ENCODE measurements at regions not wholly inside any gene's neighbourhood (a gene's known extent, or its start where the extent isn't known, plus 50 kb on each side); places are given as distances from the start of the nearest gene placed in this dataset.

- Histone ChIP-seq H3K4me1 (ENCODE audit: insufficient read depth, low read length, poor library complexity, severe bottlenecking) (peaks cover 17% of the 10 kb centered on the region), H3K9me2 (replicated peaks; ENCODE audit: low read depth, low read length) (no peaks in the 10 kb centered on the region), H4K20me1 (ENCODE audit: insufficient read depth, low read length, poor library complexity, severe bottlenecking) (no peaks in the 10 kb centered on the region), H3K4me2 (ENCODE audit: low read depth, low read length, poor library complexity, severe bottlenecking) (no peak overlapping the region), H3F3A (ENCODE audit: low read depth) (no peaks in the 10 kb centered on the region), H3K36me3 (ENCODE audit: insufficient read depth, low read length) (no peaks in the 10 kb centered on the region), H3K4me3 (ENCODE audit: low read length, poor library complexity, severe bottlenecking) (no peak overlapping the region), H2AFZ (ENCODE audit: low read length) (no peak overlapping the region), H3K9ac (ENCODE audit: low read depth, low read length, poor library complexity, severe bottlenecking) (no peak overlapping the region), H3K27me3 (ENCODE audit: insufficient read depth, low read length, poor library complexity, severe bottlenecking) (no peaks in the 10 kb centered on the region), H3K79me2 (ENCODE audit: insufficient read depth, low read length) (no peaks in the 10 kb centered on the region), H3K9me3 (ENCODE audit: insufficient read depth, low read depth, low read length) (no peaks in the 10 kb centered on the region)
- TF ChIP-seq EZH2phosphoT487 (IDR thresholded peaks at IDR 0.05; ENCODE audit: borderline replicate concordance) (no peak), CTCF (conservative IDR thresholded peaks at IDR 0.05; ENCODE audit: low read length) (no peak)
These were observed 59.0 kb upstream of the MINAR1 start for GRCh38 chr15:79373113-79373512.

- no peak overlapping the region for H3K9ac ChIP-seq (ENCODE audit: low read depth, low read length, poor library complexity, severe bottlenecking)
- no peaks in the 10 kb centered on the region for H3K79me2 ChIP-seq (ENCODE audit: insufficient read depth, low read length)
- H3K4me1 ChIP-seq (ENCODE audit: insufficient read depth, low read length, poor library complexity, severe bottlenecking) = peaks cover 17% of the 10 kb centered on the region
- H2AFZ ChIP-seq (ENCODE audit: low read length) = no peak overlapping the region
- H3K9me2 ChIP-seq (replicated peaks; ENCODE audit: low read depth, low read length) = no peaks in the 10 kb centered on the region
- H3F3A ChIP-seq (ENCODE audit: low read depth) = no peaks in the 10 kb centered on the region
- H3K9me3 ChIP-seq (ENCODE audit: insufficient read depth, low read depth, low read length) = no peaks in the 10 kb centered on the region
- TF ChIP-seq CTCF (conservative IDR thresholded peaks at IDR 0.05; ENCODE audit: low read length) (no peak), EZH2phosphoT487 (IDR thresholded peaks at IDR 0.05; ENCODE audit: borderline replicate concordance) (no peak)
- H4K20me1 ChIP-seq (ENCODE audit: insufficient read depth, low read length, poor library complexity, severe bottlenecking) = no peaks in the 10 kb centered on the region
- H3K4me3 ChIP-seq (ENCODE audit: low read length, poor library complexity, severe bottlenecking) = no peak overlapping the region
- no peak overlapping the region for H3K4me2 ChIP-seq (ENCODE audit: low read depth, low read length, poor library complexity, severe bottlenecking)
- no peaks in the 10 kb centered on the region for H3K36me3 ChIP-seq (ENCODE audit: insufficient read depth, low read length)
- H3K27me3 ChIP-seq (ENCODE audit: insufficient read depth, low read length, poor library complexity, severe bottlenecking) = no peaks in the 10 kb centered on the region
These were observed 58.4 kb upstream of the MINAR1 start for GRCh38 chr15:79373728-79374127.

- H3K4me1 ChIP-seq (ENCODE audit: insufficient read depth, low read length, poor library complexity, severe bottlenecking) = peaks cover 10% of the 10 kb centered on the region
- H3K9ac ChIP-seq (ENCODE audit: low read depth, low read length, poor library complexity, severe bottlenecking) = no peak overlapping the region
- no peak overlapping the region for H3K4me3 ChIP-seq (ENCODE audit: low read length, poor library complexity, severe bottlenecking)
- no peak overlapping the region for H3K4me2 ChIP-seq (ENCODE audit: low read depth, low read length, poor library complexity, severe bottlenecking)
- no peaks in the 10 kb centered on the region for H3K27me3 ChIP-seq (ENCODE audit: insufficient read depth, low read length, poor library complexity, severe bottlenecking)
- H3K9me2 ChIP-seq (replicated peaks; ENCODE audit: low read depth, low read length) = no peaks in the 10 kb centered on the region
- no peaks in the 10 kb centered on the region for H3F3A ChIP-seq (ENCODE audit: low read depth)
- no peaks in the 10 kb centered on the region for H3K79me2 ChIP-seq (ENCODE audit: insufficient read depth, low read length)
- H4K20me1 ChIP-seq (ENCODE audit: insufficient read depth, low read length, poor library complexity, severe bottlenecking) = no peaks in the 10 kb centered on the region
- no peaks in the 10 kb centered on the region for H3K36me3 ChIP-seq (ENCODE audit: insufficient read depth, low read length)
- H3K9me3 ChIP-seq (ENCODE audit: insufficient read depth, low read depth, low read length) = no peaks in the 10 kb centered on the region
- no peak overlapping the region for H2AFZ ChIP-seq (ENCODE audit: low read length)
- TF ChIP-seq CTCF (conservative IDR thresholded peaks at IDR 0.05; ENCODE audit: low read length) = no peak
These were observed 55.8 kb upstream of the MINAR1 start for GRCh38 chr15:79376383-79376782.
